GM12872 (cell line): ENCODE measurements at regions not wholly inside any gene's neighbourhood (a gene's known extent, or its start where the extent isn't known, plus 50 kb on each side); places are given as distances from the start of the nearest gene placed in this dataset.

Experiments used
- CTCF ChIP-seq: IDR thresholded peaks from 3 replicates; pipeline ENCODE4 v1.5.1; 2011; ENCODE audit warnings: low read depth, mild to moderate bottlenecking, low read length, moderate library complexity; ENCODE audit not compliant: insufficient read depth

GRCh38 chr3:99586701-99587100 lies 51.7 kb upstream of the COL8A1 start:
- TF ChIP-seq CTCF = no peak

- TF ChIP-seq CTCF = no peak
Observed at GRCh38 chr3:99579965-99580364, 58.4 kb upstream of the COL8A1 start.

GRCh38 chr3:99579246-99579645 lies 59.1 kb upstream of the COL8A1 start:
- no peak for TF ChIP-seq CTCF

- TF ChIP-seq CTCF = no peak
Observed at GRCh38 chr3:99578339-99578970, 59.9 kb upstream of the COL8A1 start.

- no peak for TF ChIP-seq CTCF
Observed at GRCh38 chr3:99576904-99577559, 61.4 kb upstream of the COL8A1 start.

GRCh38 chr3:99575683-99576082 lies 62.7 kb upstream of the COL8A1 start:
- TF ChIP-seq CTCF = no peak

GRCh38 chr3:99570061-99570460 lies 68.3 kb upstream of the COL8A1 start:
- TF ChIP-seq CTCF = no peak
